GM12892 (cell line): ENCODE measurements at regions not wholly inside any gene's neighbourhood (a gene's known extent, or its start where the extent isn't known, plus 50 kb on each side); places are given as distances from the start of the nearest gene placed in this dataset.

Source experiments
- POLR2A ChIP-seq: IDR thresholded peaks from 2 replicates; pipeline ENCODE4 v1.6.1; 2011; ENCODE audit warnings: low read depth, low read length, control low read depth
- POLR2AphosphoS5 ChIP-seq: IDR thresholded peaks from 2 replicates; pipeline ENCODE4 v1.6.1; 2011; ENCODE audit warnings: low read depth, low read length, control low read depth
- TAF1 ChIP-seq: IDR thresholded peaks from 2 replicates; pipeline ENCODE4 v1.6.1; 2011; ENCODE audit warnings: low read depth, mild to moderate bottlenecking, control low read depth, low read length, borderline replicate concordance

- TF ChIP-seq TAF1 = no peak
- TF ChIP-seq POLR2AphosphoS5 = no peak
- TF ChIP-seq POLR2A = no peak
Measured at GRCh38 chr4:152244659-152245058, 291.2 kb downstream of the FBXW7 start.
